ENCODE measurements at regions not wholly inside any gene's neighbourhood (a gene's known extent, or its start where the extent isn't known, plus 50 kb on each side); places are given as distances from the start of the nearest gene placed in this dataset.
"Not testable (repeated sequence)": the region's sequence is repeated elsewhere in the genome, so short reads cannot be mapped to it uniquely, and the experiment has no call there.

GRCh38 chr6:76683985-76684384 is 611.5 kb upstream of the IMPG1 start:
- no peak for DNase-seq (ENCODE audit: low read depth)

DNA sequence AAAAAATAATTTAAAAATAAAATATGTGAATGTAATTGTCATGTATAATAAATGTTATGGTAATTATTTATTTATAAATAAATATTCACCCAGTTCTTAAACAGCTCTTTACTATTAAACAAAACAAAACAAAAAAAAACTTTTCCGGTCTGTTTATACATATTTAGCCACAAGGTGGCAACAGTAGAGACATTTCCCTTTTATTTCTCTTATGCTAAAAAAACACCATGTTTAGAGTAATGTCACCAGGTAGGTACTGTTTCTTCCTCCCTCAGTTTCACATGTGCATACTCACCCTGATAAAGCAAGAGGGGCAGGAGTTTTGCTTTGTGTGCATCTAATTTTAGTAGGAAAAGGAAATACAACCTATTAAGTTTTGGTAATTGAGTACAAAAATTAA is 610.4 kb upstream of the IMPG1 start:
- peak; percentile 22 for DNase-seq (ENCODE audit: low read depth)

GRCh38 chr6:76681781-76682180 is 609.3 kb upstream of the IMPG1 start:
- DNase-seq (ENCODE audit: low read depth) = no peak

- DNase-seq (ENCODE audit: low read depth) = no peak
Observed at GRCh38 chr6:76677017-76677416, 604.6 kb upstream of the IMPG1 start.

GRCh38 chr6:76671751-76672150 is 599.3 kb upstream of the IMPG1 start:
- DNase-seq (ENCODE audit: low read depth) = no peak

DNA sequence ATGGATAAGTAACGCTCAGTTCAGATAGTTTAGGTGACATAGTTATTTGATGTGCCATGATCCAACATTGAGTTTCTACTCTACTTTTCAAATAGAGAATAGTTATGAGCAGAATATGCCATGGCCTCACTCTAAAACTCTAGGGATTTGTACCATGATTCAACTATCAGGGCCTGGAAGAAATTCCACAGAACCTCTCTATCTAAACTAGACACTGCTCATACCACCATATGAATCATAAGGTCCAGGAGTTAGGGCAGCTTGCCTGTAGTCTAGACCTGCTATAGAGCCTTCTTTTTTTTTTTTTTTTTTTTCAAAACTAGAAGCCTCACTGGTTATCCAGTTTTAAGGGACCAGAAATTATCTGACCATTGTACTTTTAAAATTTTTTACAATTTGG is 571.8 kb upstream of the IMPG1 start:
- no peak for DNase-seq (ENCODE audit: low read depth)

DNA sequence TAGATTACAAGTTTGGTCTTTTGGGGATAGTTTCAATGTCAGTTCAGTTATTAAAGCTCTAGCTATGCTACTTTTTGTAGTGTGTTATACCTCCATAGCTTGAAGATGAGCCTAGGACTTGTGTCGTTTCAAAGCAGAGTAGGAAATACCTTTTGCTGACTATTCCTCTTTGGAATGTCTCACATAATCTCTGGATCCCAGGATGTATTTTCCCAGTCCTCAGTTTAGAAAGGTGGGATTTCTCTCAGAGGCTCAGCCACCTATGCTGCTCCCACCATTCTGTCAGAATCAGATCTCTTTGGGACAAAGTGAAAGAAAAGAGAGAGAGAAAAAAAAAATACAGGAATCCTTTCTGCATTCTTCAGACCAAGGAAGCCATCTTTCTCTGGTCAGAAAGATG is 567.5 kb upstream of the IMPG1 start:
- DNase-seq (ENCODE audit: low read depth) = no peak

GRCh38 chr6:76634695-76635094 is 562.2 kb upstream of the IMPG1 start:
- DNase-seq (ENCODE audit: low read depth) = no peak

DNA sequence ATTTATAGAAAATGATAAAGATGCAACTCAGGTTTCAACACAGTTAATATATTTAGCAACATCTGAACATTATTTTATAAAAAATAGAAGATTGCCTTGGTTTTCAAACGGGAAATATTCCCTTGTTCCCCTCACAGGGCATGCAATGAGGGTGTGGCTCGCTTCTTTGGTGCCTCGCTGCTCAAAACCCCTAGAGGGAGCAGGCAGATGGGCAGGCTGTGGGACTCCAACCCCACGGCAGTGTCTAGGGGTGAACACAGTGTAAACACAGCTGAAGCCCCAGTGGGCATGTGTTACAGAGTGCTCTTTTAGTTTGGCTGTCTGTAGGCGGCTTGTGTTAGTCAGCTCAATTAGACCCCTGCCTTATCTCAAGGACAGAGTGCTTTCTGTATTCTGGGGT is 560.8 kb upstream of the IMPG1 start:
- no peak for DNase-seq (ENCODE audit: low read depth)

- no peak for DNase-seq (ENCODE audit: low read depth)
Observed at GRCh38 chr6:76631622-76632021, 559.2 kb upstream of the IMPG1 start.

GRCh38 chr6:76615395-76615794 is 542.9 kb upstream of the IMPG1 start:
- no peak for DNase-seq (ENCODE audit: low read depth)

DNA sequence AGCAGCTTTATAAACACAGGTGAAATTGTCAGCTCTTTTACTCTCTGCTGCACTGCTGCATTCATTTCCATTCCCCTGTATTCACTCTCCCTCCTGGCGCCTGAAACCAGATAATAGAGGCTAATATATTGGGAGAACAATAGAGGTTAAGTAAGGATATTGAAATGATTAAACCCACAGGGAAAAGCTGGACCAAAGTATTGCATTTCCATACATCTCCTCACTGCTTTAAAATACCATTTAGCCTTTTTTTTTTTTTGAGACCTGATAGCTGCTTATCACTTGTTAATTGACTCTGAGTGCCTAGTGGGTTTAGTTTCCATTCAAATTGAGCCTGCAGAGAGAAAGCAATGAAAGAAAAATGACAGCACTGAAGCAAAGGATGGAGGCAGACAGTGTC is 540.5 kb upstream of the IMPG1 start:
- no peak for DNase-seq (ENCODE audit: low read depth)

GRCh38 chr6:76609160-76609559 is 536.7 kb upstream of the IMPG1 start:
- no peak for DNase-seq (ENCODE audit: low read depth)

- DNase-seq (ENCODE audit: low read depth) = no peak
Observed at GRCh38 chr6:76594109-76594508, 521.6 kb upstream of the IMPG1 start.

- no peak for DNase-seq (ENCODE audit: low read depth)
Observed at GRCh38 chr6:76593668-76594067, 521.2 kb upstream of the IMPG1 start.

GRCh38 chr6:76592566-76592965 is 520.1 kb upstream of the IMPG1 start:
- DNase-seq (ENCODE audit: low read depth) = no peak

DNA sequence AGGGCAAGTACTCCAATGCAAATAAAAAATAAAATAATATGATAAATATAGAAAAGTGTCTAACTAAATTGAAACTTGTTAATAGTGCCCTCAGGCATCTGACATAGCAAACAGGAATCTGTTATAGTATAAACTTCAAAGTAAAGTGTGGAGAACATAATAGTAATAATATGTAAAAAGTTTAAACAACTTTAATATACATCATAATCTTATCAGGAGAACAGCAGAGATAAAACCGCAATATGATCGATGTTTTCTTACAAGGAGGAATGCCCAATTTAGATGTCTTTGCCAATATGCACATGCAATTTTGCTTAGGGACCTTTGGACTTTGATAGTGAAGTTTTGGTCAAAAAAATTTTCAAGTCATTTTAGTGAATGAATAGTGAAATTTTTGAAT is 514.8 kb upstream of the IMPG1 start:
- no peak for DNase-seq (ENCODE audit: low read depth)

DNA sequence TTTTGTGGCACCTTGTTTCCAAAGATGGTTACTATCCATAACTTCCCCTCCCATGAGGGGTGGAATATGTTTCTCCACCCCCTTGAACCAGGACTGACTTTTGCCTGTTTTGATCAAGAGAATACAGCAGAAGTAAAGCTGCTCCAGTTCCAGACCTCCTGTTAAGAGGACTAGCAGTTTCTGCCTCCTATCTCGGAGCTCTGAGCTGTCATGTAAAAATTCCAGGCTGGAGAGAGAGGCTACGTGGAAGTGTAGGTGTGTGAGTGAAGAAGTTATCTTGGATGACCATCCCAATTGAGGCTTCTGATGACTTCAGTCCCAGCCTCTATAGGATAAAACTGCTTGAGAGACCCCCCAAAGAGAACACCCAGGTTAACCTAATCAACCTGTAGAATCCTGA is 511.7 kb upstream of the IMPG1 start:
- no peak for DNase-seq (ENCODE audit: low read depth)

- peak; percentile 0 for DNase-seq (ENCODE audit: low read depth)
Observed at GRCh38 chr6:76578746-76579145, 506.3 kb upstream of the IMPG1 start.

GRCh38 chr6:76574746-76575145 is 502.3 kb upstream of the IMPG1 start:
- DNase-seq (ENCODE audit: low read depth) = no peak

DNA sequence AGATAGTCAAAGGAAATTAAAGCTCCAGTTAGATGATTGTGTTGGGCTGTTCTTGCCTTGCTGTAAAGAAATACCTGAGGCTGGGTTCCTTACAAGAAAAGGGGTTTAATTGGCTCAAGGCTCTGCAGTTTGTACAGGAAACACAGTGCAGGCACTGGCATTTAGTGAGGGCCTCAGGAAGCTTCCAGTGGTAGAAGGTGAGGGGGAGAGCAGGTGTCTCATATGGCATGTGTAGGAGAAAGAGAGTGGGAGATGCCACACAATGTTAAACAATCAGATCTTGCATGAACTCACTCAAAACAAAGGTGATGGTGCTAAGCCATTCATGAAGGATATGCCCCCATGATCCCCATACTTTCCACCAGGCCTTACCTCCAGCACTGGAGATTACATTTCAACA is 493.5 kb upstream of the IMPG1 start:
- DNase-seq (ENCODE audit: low read depth) = no peak

DNA sequence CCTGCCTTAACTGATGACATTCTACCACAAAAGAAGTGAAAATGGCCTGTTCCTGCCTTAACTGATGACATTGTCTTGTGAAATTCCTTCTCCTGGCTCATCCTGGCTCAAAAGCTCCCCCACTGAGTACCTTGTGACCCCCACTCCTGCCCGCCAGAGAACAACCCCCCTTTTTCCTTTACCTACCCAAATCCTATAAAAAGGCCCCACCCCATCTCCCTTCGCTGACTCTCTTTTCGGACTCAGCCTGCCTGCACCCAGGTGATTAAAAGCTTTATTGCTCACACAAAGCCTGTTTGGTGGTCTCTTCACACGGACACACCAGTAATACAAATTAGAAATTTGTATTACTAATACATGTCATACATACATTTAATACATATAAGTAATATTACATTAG is 489.9 kb upstream of the IMPG1 start:
- DNase-seq (ENCODE audit: low read depth) = not testable (repeated sequence)

- not testable (repeated sequence) for DNase-seq (ENCODE audit: low read depth)
Observed at GRCh38 chr6:76560851-76561755, 488.6 kb upstream of the IMPG1 start.

- no peak for DNase-seq (ENCODE audit: low read depth)
Observed at GRCh38 chr6:76553256-76553655, 480.8 kb upstream of the IMPG1 start.
